Caco-2 (cell line): ENCODE measurements at regions not wholly inside any gene's neighbourhood (a gene's known extent, or its start where the extent isn't known, plus 50 kb on each side); places are given as distances from the start of the nearest gene placed in this dataset.

Experiments
- BruUV-seq: library from RNA; stranded (reverse); fragments of 400-500 nt; replicated peaks from 2 replicates; lab custom pipeline; 2021; lab: Mats Ljungman, UMichigan
- CTCF ChIA-PET: fragments of 300-600 bp; sonication (Branson Sonifier 250); formaldehyde crosslinking; loops from one replicate; lab custom pipeline; 2022; ENCODE audit warnings: antibody characterized with exemption; lab: Charles Lee
- POLR2A ChIA-PET: fragments of 300-600 bp; sonication (Branson Sonifier 250); formaldehyde crosslinking; loops from one replicate; lab custom pipeline; 2022; ENCODE audit warnings: antibody characterized with exemption; lab: Charles Lee
- DNase-seq, 2 experiments: peaks; one replicate each; pipeline versions ENCODE4 v3.0.0 to v3.0.0-alpha.2; 2020 to 2022
- H3K27me3 ChIP-seq: replicated peaks from 2 replicates; pipeline ENCODE4 v1.6.0; 2011; ENCODE audit warnings: low read length; ENCODE audit not compliant: control insufficient read depth, insufficient read depth
- H3K36me3 ChIP-seq: 2 replicates; pipeline ENCODE4 v1.5.1; 2011; ENCODE audit warnings: low read length; ENCODE audit not compliant: control insufficient read depth, insufficient read depth
- H3K4me1 ChIP-seq: fragments of 250-450 bp; sonication (Bioruptor Pico); 2 replicates; pipeline ENCODE4 v1.5.1; 2020; ENCODE audit warnings: mild to moderate bottlenecking
- H3K4me3 ChIP-seq: 2 replicates; pipeline ENCODE4 v1.5.1; 2011; ENCODE audit warnings: low read depth, mild to moderate bottlenecking, control low read depth, low read length
- H3K9me3 ChIP-seq: fragments of 250-450 bp; sonication (Bioruptor Pico); 2 replicates; pipeline ENCODE4 v1.5.1; 2020; ENCODE audit warnings: mild to moderate bottlenecking, moderate library complexity
- H3K27ac Mint-ChIP-seq: one replicate; pipeline ENCODE4 v1.8.0; 2022; ENCODE audit warnings: mixed read lengths; ENCODE audit not compliant: unreplicated experiment
- H3K27me3 Mint-ChIP-seq: one replicate; pipeline ENCODE4 v1.8.0; 2022; ENCODE audit warnings: mixed read lengths; ENCODE audit not compliant: insufficient read depth, unreplicated experiment
- H3K36me3 Mint-ChIP-seq: one replicate; pipeline ENCODE4 v1.8.0; 2022; ENCODE audit warnings: mild to moderate bottlenecking, mixed read lengths; ENCODE audit not compliant: insufficient read depth, unreplicated experiment
- H3K4me1 Mint-ChIP-seq: one replicate; pipeline ENCODE4 v1.8.0; 2022; ENCODE audit warnings: low read depth, mixed read lengths; ENCODE audit not compliant: unreplicated experiment
- H3K4me3 Mint-ChIP-seq: one replicate; pipeline ENCODE4 v1.8.0; 2022; ENCODE audit warnings: mild to moderate bottlenecking, moderate library complexity, mixed read lengths; ENCODE audit not compliant: unreplicated experiment
- H3K9me3 Mint-ChIP-seq: one replicate; pipeline ENCODE4 v1.8.0; 2022; ENCODE audit warnings: mixed read lengths; ENCODE audit not compliant: unreplicated experiment
- intact Hi-C: fragments of 100-400 bp; cut with micrococcal nuclease; formaldehyde crosslinking; loops from one replicate; pipeline ENCODE4 v1.10.0; 2022; ENCODE audit not compliant: unreplicated experiment
- TF ChIP-seq, protein P1 (sequence below), 2 experiments: fragments of 200-600 bp in 1 of 2; IDR thresholded peaks; 1 replicate in 1 of 2; 2 replicates in 1 of 2; pipeline versions ENCODE4 v1.5.1 to v1.8.0; 2011 to 2022; ENCODE audit warnings: antibody characterized with exemption in 1 of 2, control low read depth in 1 of 2, inconsistent platforms in 1 of 2, low read depth in 1 of 2, low read length in 1 of 2, mild to moderate bottlenecking in 1 of 2, moderate library complexity in 1 of 2; ENCODE audit not compliant: insufficient read depth in 1 of 2, severe bottlenecking in 1 of 2, unreplicated experiment in 1 of 2

GRCh38 chr4:30005995-30006394, 714.2 kb upstream of the PCDH7 start:
- Histone ChIP-seq H3K27me3 (no peaks in the 10 kb centered on the region), H3K36me3 (no peaks in the 10 kb centered on the region), H3K4me1 (no peaks in the 10 kb centered on the region), H3K4me3 (no peak overlapping the region), H3K9me3 (no peaks in the 10 kb centered on the region)
- H3K9me3 Mint-ChIP-seq = no peaks in the 10 kb centered on the region
- H3K27me3 Mint-ChIP-seq = no peaks in the 10 kb centered on the region
- TF ChIP-seq, protein P1, sequence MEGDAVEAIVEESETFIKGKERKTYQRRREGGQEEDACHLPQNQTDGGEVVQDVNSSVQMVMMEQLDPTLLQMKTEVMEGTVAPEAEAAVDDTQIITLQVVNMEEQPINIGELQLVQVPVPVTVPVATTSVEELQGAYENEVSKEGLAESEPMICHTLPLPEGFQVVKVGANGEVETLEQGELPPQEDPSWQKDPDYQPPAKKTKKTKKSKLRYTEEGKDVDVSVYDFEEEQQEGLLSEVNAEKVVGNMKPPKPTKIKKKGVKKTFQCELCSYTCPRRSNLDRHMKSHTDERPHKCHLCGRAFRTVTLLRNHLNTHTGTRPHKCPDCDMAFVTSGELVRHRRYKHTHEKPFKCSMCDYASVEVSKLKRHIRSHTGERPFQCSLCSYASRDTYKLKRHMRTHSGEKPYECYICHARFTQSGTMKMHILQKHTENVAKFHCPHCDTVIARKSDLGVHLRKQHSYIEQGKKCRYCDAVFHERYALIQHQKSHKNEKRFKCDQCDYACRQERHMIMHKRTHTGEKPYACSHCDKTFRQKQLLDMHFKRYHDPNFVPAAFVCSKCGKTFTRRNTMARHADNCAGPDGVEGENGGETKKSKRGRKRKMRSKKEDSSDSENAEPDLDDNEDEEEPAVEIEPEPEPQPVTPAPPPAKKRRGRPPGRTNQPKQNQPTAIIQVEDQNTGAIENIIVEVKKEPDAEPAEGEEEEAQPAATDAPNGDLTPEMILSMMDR (IDR thresholded peaks at IDR 0.05; ENCODE audit: insufficient read depth in 1 of 2, low read depth in 1 of 2, low read length in 1 of 2, severe bottlenecking in 1 of 2, unreplicated experiment in 1 of 2) = no peak
- no TSS peak for BruUV-seq
- no peaks in the 10 kb centered on the region for H3K4me1 Mint-ChIP-seq
- no peak for DNase-seq
- CTCF ChIA-PET = no interaction called here
- intact Hi-C loops = no loop called here
- POLR2A ChIA-PET = no interaction called here
- no peaks in the 10 kb centered on the region for H3K36me3 Mint-ChIP-seq
- no peak overlapping the region for H3K4me3 Mint-ChIP-seq
- H3K27ac Mint-ChIP-seq = no peak overlapping the region

GRCh38 chr4:30024526-30024925, 695.6 kb upstream of the PCDH7 start:
- Histone ChIP-seq H3K27me3 (no peaks in the 10 kb centered on the region), H3K9me3 (no peaks in the 10 kb centered on the region), H3K4me1 (no peaks in the 10 kb centered on the region), H3K36me3 (no peaks in the 10 kb centered on the region), H3K4me3 (no peak overlapping the region)
- H3K9me3 Mint-ChIP-seq = no peaks in the 10 kb centered on the region
- TF ChIP-seq, protein P1 (IDR thresholded peaks at IDR 0.05; ENCODE audit: insufficient read depth in 1 of 2, low read depth in 1 of 2, low read length in 1 of 2, severe bottlenecking in 1 of 2, unreplicated experiment in 1 of 2) = no peak
- no peak overlapping the region for H3K4me3 Mint-ChIP-seq
- CTCF ChIA-PET = no interaction called here
- intact Hi-C loops = no loop called here
- H3K4me1 Mint-ChIP-seq = no peaks in the 10 kb centered on the region
- POLR2A ChIA-PET = no interaction called here
- H3K27me3 Mint-ChIP-seq = no peaks in the 10 kb centered on the region
- no peak for DNase-seq
- no TSS peak for BruUV-seq
- no peak overlapping the region for H3K27ac Mint-ChIP-seq
- H3K36me3 Mint-ChIP-seq = no peaks in the 10 kb centered on the region

DNA sequence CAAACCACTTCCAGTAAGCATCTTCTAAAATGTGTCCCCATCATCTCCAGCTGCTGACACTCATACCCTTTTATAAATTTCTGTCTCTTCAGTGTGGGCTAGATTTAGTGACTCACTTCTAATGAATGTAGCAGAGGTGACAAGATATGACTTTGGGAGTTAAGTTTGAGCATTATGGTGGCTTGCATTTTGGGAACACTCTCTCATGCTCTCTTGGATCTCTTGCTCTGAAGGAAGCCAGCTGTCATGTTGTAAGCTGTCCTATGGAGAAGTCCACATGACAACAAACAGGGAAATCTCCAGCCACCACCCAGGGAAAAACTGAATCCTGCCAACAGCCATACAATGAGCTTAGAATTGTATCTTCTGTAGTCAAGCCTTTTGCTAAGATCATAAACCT, 691.3 kb upstream of the PCDH7 start:
- no peaks in the 10 kb centered on the region for H3K27me3 ChIP-seq
- H3K36me3 Mint-ChIP-seq = no peaks in the 10 kb centered on the region
- H3K4me3 ChIP-seq = no peak overlapping the region
- TF ChIP-seq, protein P1 (IDR thresholded peaks at IDR 0.05; ENCODE audit: insufficient read depth in 1 of 2, low read depth in 1 of 2, low read length in 1 of 2, severe bottlenecking in 1 of 2, unreplicated experiment in 1 of 2) = no peak
- H3K27ac Mint-ChIP-seq = no peak overlapping the region
- H3K9me3 Mint-ChIP-seq = no peaks in the 10 kb centered on the region
- no peaks in the 10 kb centered on the region for H3K27me3 Mint-ChIP-seq
- ChIA-PET POLR2A (no interaction called here), CTCF (no interaction called here)
- BruUV-seq = no TSS peak
- H3K4me1 Mint-ChIP-seq = no peaks in the 10 kb centered on the region
- DNase-seq = no peak
- intact Hi-C loops = no loop called here
- H3K4me1 ChIP-seq = no peaks in the 10 kb centered on the region
- H3K9me3 ChIP-seq = no peaks in the 10 kb centered on the region
- H3K4me3 Mint-ChIP-seq = no peak overlapping the region
- no peaks in the 10 kb centered on the region for H3K36me3 ChIP-seq
